ENCODE measurements at regions not wholly inside any gene's neighbourhood (a gene's known extent, or its start where the extent isn't known, plus 50 kb on each side); places are given as distances from the start of the nearest gene placed in this dataset.
"Not testable (repeated sequence)": the region's sequence is repeated elsewhere in the genome, so short reads cannot be mapped to it uniquely, and the experiment has no call there.

DNA sequence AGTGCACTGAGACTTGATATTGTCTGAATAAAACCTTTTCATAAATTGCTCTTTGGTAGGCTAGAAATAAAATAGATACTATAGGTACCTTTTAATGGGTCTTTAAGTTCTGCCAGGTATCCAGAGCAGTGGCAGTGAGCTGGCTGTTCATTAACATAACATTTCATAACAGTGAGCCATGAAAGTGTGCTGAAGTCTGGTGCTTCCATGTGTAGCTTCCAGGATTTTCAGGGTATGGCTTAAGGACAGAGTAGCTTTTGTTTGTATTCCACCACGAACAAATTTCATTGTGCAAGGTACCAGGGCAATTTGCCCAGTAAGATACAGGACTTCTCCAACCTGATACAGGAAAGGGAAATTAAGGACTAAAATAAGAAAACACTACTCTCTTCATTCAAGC is 124.7 kb upstream of the NANOGP8 start:
- DNase-seq (ENCODE audit: low read depth), result no peak

GRCh38 chr15:35208353-35208752 is 123.3 kb upstream of the NANOGP8 start:
- DNase-seq (ENCODE audit: low read depth), result no peak

DNA sequence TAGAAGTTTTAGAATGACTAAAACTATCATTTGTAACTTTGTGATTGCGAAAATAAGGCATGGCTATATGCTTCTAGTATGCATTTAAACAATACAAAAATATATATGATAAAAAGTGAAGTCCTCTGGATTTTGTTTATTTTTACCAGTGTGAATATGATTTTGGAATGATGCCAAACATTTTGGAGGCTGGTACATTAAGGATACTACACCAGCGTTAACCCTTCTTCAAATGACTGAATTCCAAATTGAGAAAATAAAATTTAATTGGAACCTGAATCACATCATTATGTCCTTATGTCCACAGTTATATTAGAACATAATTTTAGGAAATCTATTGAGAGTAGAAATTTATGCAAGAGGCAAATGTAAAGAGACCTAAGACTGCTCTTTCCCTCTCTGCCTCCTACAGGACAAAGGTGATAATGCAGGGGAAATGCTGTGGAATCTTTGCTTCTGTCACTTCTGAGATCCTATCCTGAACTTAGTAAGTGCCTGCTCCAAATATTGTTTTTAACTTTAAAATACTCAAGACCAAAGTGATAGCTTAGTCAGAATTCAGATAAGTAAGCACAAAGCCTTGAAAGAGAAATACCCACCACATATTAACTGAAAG is 121.1 kb upstream of the NANOGP8 start:
- peak; percentile 23 for DNase-seq (ENCODE audit: low read depth)

DNA sequence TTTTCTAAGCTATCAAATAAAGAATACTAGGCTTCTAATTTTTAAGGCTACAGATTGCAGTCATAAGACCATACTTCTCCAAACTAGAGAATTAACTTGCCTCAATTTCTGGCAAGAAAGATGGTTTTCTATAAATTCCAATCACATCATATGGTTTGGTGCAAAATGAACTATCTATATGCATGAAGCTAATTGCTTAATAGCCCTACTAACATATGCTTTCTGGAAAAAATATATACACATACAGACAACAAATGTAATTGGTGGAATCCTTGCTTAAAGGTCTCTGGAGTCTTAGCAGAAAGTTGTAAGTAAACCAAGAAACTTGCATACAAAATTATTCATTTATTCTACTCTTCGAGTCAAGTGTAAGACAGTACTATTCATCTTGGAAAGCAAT is 113.1 kb upstream of the NANOGP8 start:
- no peak for DNase-seq (ENCODE audit: low read depth)

- no peak for DNase-seq (ENCODE audit: low read depth)
Observed at GRCh38 chr15:35197754-35198153, 112.7 kb upstream of the NANOGP8 start.

- DNase-seq (ENCODE audit: low read depth), result no peak
Observed at GRCh38 chr15:35197306-35197705, 112.2 kb upstream of the NANOGP8 start.

DNA sequence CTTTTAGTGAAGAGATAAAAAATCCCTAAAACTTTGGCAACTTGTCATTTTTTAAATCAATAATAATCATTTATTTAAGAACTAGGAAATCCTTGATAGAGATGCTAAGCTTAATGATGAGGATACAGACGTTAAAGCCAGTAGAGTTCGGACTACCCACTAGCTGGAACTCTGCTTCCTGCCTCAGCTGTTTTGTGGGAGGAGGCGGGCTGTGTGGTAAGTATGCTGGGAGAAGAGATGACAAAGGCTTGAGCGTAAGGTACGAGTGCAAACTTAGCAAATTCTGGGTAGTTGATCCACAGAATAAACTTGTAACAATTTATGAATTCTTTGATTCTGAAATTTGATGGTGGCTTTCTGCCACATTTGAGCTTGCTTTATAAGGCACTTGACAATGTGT is 111.2 kb upstream of the NANOGP8 start:
- DNase-seq (ENCODE audit: low read depth), result no peak

DNA sequence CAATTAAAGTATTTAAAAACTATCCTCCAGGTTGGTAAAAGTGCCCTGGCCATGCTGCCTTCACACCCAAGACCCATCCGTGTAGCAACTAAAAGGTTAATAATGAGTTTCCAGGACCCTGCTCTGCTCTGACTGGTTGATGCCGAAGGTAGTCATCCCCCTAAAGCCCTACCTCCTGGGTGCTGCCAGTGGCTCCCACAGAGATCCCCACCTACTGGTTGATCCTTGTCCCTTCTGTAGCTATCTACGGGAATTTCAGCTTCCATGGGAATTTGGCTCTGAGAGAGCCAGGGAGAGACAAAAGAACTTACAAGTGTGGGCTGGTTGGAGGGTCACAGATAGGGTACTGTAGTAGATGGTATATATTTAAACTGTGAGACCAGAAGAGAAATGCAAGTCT is 110.6 kb upstream of the NANOGP8 start:
- no peak for DNase-seq (ENCODE audit: low read depth)

DNA sequence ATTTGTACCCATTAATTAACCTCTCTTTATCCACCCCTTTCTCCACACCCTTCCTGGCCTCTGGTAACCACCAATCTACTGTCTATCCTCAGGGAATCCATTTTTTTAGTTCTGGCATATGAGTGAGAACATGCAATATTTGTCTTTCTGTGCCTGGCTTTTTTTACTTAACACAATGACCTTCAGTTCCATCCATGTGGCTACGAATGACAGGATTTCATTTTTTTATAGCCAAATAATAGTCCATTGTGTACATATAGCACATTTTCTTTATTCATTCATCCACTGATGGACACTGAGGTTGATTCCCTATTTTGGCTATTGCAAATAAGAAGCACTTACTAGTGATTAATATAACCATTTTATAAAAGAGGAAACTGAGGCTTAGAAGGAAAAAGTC is 109.9 kb upstream of the NANOGP8 start:
- no peak for DNase-seq (ENCODE audit: low read depth)

- peak; percentile 7 for DNase-seq (ENCODE audit: low read depth)
Observed at GRCh38 chr15:35194296-35194695, 109.2 kb upstream of the NANOGP8 start.

DNA sequence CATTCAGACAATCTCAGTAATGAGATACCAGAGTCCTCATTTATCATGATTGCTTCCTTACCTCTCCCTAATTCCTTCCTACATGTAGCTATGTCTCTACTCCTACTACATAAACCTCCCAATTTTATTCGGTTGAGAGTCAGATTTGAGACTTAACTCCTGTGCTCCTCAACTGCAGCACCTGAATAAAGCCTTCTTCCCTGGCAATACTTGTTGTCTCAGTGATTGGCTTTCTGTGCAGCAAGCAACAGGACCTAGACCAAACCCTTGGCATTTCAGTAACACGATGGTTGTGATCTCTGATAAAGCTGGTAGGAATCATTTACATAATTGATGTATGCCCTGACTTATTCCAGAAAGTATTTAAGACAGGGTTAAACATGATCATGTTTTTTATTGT is 106.7 kb upstream of the NANOGP8 start:
- no peak for DNase-seq (ENCODE audit: low read depth)

- DNase-seq (ENCODE audit: low read depth), result no peak
Observed at GRCh38 chr15:35186346-35186745, 101.3 kb upstream of the NANOGP8 start.

- DNase-seq (ENCODE audit: low read depth), result no peak
Observed at GRCh38 chr15:35184646-35185045, 99.6 kb upstream of the NANOGP8 start.

GRCh38 chr15:35182841-35183479 is 97.9 kb upstream of the NANOGP8 start:
- DNase-seq (ENCODE audit: low read depth), result no peak

GRCh38 chr15:35181538-35181937 is 96.4 kb upstream of the NANOGP8 start:
- DNase-seq (ENCODE audit: low read depth), result peak; percentile 51

DNA sequence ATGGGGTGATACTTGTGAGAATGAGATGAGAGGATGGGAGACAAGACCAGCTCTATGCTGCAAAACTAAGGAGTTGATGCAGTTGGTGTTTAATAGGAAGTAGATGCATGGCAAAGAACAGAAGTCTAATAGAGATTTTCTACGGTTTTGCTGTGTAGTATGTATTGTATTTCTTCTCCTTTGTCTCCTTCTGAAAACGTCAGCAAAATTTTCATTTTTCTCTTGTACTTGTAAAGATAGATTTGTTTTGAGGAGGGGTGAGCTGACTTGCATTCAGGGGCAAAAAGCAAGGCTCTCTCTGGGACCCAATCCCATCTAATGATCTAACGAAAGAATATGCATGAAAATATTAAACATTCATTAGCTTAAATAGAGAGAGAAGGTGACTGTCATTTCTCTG is 94.6 kb upstream of the NANOGP8 start:
- no peak for DNase-seq (ENCODE audit: low read depth)

DNA sequence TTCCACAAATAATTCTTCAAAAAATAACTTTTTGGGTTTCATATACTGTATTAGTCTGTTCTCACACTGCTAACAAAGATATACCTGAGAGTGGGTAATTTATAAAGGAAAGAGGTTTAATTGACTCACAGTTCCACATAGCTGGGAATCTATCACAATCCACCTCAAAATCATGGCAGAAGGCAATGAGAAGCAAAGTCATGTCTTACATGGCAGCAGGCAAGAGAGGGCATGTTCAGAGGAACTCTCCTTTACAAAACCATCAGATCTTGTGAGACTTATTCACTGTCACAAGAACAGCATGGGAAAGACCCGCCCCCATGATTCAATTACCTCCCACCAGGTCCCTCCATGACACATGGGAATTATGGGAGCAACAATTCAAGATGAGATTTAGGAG is 93.1 kb upstream of the NANOGP8 start:
- not testable (repeated sequence) for DNase-seq (ENCODE audit: low read depth)

DNA sequence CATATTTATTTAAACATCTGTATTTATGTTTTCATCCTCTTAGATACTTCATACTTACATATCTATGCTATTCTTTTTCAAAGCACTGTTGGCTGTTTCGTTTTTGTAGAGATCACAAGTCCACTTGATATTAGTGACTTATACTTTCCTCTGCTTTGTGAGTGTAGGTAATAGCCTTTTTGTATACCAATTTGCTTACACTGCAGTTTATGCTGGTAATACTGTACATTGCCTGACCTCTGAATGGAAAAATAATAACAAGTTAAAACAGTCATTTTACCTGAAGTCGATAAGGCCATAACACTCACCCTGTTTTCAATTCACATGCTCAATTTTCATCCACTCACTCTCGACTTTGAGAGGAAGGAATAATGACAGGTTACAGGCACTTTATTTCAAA is 89.9 kb upstream of the NANOGP8 start:
- no peak for DNase-seq (ENCODE audit: low read depth)

GRCh38 chr15:35173444-35174118 is 88.5 kb upstream of the NANOGP8 start:
- peak; percentile 39 for DNase-seq (ENCODE audit: low read depth)

- DNase-seq (ENCODE audit: low read depth), result peak; percentile 16
Observed at GRCh38 chr15:35170207-35170606, 85.1 kb upstream of the NANOGP8 start.

- DNase-seq (ENCODE audit: low read depth), result peak; percentile 73
Observed at GRCh38 chr15:35168464-35168863, 83.4 kb upstream of the NANOGP8 start.

DNA sequence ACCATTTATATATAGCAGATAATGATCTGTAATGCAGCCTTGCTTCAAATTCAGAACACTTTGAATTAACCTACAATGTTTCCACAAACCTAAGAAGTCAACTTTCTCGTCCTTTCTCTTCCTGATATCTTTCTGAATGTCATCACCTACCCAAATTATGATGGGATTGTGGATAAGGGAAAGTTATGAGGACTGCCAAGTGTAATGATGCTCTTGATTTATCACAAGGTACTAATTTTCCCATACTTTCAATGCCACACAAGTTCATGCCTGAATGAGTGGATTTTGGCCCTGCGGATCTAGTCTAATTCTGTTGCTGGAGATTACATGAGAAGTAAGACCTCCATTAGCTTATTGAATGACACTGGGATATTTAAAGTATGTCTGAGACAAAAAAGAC is 82.6 kb upstream of the NANOGP8 start:
- DNase-seq (ENCODE audit: low read depth), result no peak

DNA sequence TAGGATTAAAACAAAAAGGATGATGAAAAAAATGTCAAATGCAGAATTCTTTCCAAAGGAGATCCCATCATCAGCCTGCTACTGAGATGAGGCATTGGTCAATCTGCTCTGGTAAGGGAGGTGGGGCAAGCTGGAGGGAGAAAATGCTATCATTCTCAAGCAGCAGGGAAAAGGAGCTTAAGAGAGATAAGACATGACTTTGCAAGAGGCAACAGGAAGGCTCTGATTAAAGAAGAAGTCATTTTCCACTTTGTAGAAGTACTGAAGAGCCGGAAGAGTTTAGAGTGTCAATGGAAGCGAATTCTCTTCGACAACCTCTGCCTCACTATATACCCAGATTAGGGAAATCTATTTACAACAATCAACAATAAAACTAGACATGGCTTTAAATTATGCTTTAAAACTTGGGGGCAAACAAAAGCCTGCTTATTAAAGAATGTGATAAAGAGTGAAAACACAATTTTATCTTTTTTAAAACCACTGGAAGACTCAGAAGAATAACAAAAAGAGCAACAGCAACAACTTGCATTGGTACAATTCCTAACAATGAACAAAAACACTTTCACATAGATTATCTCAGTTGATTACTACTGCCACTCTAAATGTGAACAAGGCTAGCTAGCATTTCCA is 81.8 kb upstream of the NANOGP8 start:
- no peak for DNase-seq (ENCODE audit: low read depth)
